ENCODE measurements at regions not wholly inside any gene's neighbourhood (a gene's known extent, or its start where the extent isn't known, plus 50 kb on each side); places are given as distances from the start of the nearest gene placed in this dataset.

DNA sequence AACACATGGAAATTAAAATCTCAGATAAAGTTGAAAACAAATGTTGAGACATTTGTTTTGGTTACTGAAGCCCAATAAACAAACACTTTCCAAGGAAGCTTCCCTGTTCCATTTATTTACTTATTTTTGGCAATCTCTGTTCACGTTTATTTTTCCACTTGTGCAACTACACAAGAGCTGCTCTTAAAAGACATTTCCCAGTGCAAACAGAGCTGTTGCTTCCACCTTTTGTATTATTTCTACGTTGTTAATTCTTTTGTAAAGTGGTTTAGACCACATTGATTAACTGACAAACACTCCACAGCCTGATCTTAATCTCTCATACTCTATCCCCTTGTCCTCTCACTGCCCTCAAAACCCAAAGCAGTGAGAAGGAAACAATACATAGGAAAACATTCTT, 757.6 kb downstream of the LIG4 start:
- peak; percentile 87 for DNase-seq

GRCh38 chr13:107456431-107456830, 758.9 kb downstream of the LIG4 start:
- no peak for DNase-seq

DNA sequence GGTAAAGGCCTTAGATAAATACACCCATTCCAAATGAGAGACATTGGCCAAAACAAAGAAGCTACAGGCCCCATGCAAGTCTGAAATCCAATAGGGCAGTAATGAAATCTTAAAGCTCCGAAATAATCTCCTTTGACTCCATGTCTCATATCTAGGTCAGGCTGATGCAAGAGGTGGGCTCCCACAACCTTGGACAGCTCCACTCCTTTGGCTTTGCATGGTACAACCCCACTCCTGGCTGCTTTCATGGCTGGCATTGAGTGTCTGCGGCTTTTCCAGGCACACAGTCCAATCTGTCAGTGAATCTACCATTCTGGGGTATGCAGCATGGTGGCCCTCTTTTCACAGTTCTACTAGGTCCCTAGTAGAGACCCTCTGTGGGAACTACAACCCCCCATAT, 762.5 kb downstream of the LIG4 start:
- no peak for DNase-seq

GRCh38 chr13:107450931-107451330, 764.4 kb downstream of the LIG4 start:
- DNase-seq, result no peak

GRCh38 chr13:107450431-107450830, 764.9 kb downstream of the LIG4 start:
- no peak for DNase-seq

GRCh38 chr13:107447591-107447990, 767.7 kb downstream of the LIG4 start:
- DNase-seq, result no peak

DNA sequence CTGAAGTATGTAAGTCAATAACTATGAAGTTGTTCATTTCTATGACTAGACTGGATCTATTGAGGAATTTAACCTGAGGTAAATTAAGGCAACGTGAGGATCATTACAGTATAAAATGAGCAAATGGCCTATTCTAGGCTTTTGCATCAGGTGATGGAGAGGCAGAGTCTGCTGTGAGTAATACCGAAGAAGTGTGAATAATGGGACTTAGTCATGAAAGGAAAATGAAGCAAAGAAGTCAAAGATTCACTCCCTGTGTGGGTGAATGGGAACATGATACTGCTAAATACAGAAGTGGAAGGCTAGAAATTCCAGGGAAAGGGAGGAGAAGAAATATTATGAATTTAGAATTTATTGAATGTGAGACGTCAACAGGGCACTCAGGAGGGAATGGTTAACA, 774.1 kb downstream of the LIG4 start:
- no peak for DNase-seq

DNA sequence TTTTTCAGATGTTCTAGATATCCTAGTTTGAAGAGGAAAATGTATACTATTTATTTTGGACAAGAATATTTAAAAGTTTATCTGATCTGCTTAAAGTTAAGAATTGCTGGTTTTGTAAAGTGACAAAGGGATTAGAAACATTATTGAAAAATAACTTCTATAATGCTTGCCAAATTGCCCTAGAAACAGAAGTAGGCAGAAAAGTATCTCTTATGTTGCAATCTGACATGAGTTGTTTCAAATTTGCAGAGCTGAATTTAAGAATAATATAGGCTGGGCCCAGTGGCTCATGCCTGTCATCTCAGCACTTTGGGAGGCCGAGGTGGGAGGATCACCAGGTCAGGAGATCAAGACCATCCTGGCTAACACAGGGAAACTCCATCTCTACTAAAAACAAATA, 777.1 kb downstream of the LIG4 start:
- no peak for DNase-seq

DNA sequence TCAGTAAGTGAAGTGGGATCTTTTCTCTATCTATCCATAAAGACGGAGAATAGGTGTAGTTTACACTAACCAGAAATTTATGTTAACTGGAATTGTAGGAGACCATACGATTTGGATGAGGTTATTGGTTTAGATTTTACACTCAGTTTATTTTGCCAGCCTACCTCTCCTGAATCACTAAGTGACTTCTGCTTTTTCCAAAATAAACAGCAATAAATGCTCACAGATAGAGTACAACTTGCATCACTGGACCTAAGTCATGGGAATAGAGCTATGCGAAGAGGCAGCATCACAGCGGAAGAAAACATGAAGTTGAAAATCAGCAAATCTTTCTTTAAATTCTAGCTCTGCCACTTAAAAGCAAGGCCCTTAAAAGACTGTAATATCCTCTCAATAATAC, 781.0 kb downstream of the LIG4 start:
- no peak for DNase-seq

DNA sequence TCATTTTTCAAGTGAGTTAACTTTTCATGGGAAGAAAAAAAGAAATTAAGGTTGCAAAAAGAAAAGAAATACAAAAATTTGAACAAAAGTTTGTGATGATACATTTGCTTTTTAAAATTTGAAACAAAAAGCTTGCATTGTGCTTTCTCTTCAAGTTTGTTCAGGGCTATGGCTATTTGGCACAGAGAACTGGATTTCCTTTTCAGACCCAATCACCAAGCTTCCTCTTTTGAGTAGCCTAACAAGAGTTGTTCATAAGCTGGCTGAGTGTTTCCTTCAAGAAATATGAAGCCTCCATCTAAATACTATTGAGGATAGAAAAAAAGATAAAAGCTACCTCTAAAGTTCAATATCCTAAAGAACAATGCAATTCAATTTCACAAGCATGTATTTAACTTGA, 787.8 kb downstream of the LIG4 start:
- DNase-seq, result no peak

DNA sequence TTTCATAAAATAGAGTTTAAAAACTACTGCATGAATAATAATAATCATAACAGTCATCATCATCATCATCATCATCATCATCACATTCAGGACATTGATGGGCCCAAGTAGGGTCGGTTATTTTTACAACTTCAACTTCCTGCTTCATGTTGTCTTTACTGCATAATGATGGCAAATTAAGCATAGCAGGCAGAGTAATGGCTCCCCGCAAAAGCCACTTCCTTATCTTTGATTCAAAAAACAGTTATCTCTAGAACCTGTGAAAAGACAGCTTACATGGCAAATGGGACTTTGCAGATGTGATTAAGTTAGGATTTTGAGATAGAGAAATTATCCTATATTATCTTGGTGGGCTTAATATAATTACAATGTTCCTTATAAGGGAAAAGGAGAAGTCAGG, 792.9 kb downstream of the LIG4 start:
- no peak for DNase-seq

DNA sequence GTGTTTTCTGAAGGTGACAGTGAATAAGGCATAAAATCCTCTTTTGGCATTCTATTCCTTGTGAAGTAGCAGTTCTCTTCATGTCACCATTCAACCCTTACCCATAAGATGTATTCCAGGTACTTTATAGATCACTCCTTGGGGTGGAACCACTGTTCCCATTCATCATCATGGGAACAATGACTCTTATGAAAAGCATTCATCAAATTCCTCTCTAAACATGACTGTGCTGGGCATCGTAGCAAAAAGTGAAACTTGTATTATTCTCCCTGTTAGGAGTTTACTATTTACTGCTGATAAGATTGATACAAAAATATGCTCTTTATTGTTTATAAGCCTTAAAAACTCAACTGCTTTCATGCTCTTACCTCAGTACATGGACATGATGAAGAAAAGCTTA, 793.4 kb downstream of the LIG4 start:
- no peak for DNase-seq

DNA sequence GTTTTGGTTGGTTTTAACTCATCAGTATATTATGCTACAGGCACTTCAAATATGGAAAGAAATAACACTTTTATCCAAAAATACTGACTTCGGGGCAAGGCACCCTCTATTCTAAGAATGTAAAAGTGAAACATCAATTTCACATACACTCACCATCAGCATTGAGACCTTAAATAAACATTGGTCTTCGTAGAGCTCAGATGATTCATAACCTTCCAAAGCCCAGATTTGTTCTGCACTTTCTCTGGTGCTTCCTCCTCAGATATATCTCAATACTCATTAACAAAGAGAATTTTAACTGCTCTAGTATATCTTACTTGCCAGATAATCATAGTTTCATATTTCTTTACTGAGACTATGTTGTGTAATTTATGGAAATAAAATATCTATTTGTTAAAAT, 794.3 kb downstream of the LIG4 start:
- no peak for DNase-seq

- DNase-seq, result no peak
Measured at GRCh38 chr13:107413005-107413404, 802.3 kb downstream of the LIG4 start.

- DNase-seq, result no peak
Measured at GRCh38 chr13:107407074-107407473, 808.3 kb downstream of the LIG4 start.

GRCh38 chr13:107395927-107396662, 819.2 kb downstream of the LIG4 start:
- no peak for DNase-seq

GRCh38 chr13:107392205-107392604, 823.1 kb downstream of the LIG4 start:
- DNase-seq, result no peak

GRCh38 chr13:107387525-107387924, 819.6 kb upstream of the ARGLU1 start:
- DNase-seq, result no peak

GRCh38 chr13:107379407-107380155, 811.6 kb upstream of the ARGLU1 start:
- DNase-seq, result no peak

DNA sequence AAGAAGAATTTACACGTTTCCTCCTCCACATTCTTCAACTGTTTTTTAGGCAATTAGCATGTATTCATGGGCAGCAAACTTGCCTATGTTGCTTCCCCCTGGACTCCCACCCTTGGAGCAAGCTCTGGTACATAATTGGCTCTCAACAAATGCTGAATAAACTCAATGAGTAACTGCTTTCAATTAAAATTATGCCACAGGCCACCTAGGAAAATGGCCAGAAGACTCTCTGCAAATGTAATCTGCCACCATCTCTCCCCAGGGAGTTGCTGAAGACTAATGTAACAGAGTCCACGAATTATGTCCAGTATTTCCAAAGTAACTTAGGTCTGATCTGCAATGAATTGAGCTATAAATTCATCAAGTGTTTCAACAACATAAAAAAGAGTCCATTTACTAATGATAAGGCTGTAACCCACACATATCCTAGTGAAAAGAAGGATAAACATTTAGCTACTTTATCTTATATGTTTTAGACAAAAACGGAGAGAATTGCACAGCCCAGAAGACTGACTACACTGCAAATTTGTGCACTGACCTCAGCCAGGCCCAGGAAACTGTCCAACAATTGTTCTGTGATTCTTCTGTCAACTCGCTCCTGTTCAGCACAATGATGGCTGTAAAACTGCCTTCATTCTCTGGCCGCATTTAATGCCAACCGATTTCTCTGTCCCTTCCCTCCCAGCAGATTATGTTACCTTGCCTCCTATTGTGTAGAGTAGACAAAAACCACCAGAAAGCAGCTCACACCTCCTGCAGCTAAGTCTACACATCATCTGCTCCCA, 808.6 kb upstream of the ARGLU1 start:
- peak; percentile 92 for DNase-seq

DNA sequence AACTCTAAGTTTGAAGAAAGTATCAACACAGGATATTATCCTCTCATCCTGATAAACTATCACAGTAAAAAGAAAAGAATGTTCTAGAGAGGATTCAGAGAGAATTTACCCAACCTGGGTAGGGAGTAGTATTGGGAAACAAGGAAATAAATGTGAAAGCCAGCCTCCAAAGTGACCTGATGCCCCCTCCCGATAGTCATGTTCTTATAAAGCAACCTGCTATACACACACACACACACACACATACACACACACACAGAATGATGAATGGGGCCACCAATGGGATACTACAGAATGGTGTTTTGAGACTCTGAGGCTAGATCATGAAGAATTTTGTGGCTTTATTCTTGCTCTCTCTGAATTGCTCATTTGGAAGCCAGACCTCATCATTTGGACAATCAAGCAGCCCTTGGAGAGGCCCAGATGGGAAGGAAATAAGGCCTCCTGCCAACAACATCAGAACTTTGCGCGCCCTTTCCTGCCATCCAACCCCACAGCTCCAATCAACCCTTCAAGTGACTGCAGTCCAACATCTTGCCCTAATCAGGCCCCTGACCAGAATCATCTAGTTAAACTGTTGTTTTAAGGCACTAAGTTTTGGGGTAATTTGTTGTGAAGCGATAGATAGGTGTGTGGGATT, 807.9 kb upstream of the ARGLU1 start:
- DNase-seq, result peak; percentile 27

DNA sequence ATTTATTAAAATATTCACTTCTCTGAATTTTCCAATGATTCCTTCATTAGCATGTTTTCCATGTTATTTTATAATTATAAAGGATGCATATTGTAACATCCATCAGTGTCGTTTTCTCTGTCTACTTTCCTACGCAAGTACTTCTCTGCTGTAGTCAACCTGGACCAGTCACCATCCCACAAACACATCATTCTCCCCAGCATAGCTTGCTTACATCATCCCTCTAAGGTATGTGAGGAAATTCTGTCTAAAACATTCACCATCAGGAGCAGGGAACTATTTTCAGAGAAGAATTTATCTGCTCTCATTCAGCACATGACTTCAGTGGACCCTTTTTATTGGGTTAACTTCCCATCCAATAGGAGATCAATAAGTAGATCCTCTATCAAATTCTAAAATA, 806.1 kb upstream of the ARGLU1 start:
- DNase-seq, result no peak

- peak; percentile 80 for DNase-seq
Measured at GRCh38 chr13:107373551-107373950, 805.6 kb upstream of the ARGLU1 start.

All from NCI-H748 treated with DMSO at 0.1 percent for 48 hours (cell line).